Esophagus muscularis mucosa (tissue), 4 donors: ENCODE measurements at regions not wholly inside any gene's neighbourhood (a gene's known extent, or its start where the extent isn't known, plus 50 kb on each side); places are given as distances from the start of the nearest gene placed in this dataset.

Experiments
- DNase-seq: peaks from one replicate; pipeline ENCODE4 v3.0.0-alpha.2; 2017; ENCODE audit errors: extremely low spot score
- H3K27ac ChIP-seq, 4 donors: fragments of 200-600 bp; sonication (generic); replicated peaks in 1 of 4; 1 replicate in 3 of 4; 2 replicates in 1 of 4; pipeline ENCODE4 v1.5.1; 2016 to 2019; ENCODE audit warnings: mild to moderate bottlenecking in 1 of 4
- H3K27me3 ChIP-seq, 4 donors: fragments of 200-600 bp; sonication (generic); one replicate each; pipeline versions ENCODE4 v1.5.1 to v1.6.0; 2016 to 2019
- H3K36me3 ChIP-seq, 4 donors: fragments of 200-600 bp; sonication (generic); one replicate each; pipeline ENCODE4 v1.5.1; 2016 to 2019
- H3K4me1 ChIP-seq, 4 donors: fragments of 200-600 bp; sonication (generic); one replicate each; pipeline ENCODE4 v1.5.1; 2016 to 2019
- H3K4me3 ChIP-seq, 4 donors: fragments of 200-600 bp; sonication (generic); 1 replicate in 2 of 4; 2 replicates in 2 of 4; pipeline ENCODE4 v1.5.1; 2016 to 2019; ENCODE audit warnings: mild to moderate bottlenecking in 4 of 4, moderate library complexity in 1 of 4
- H3K9me3 ChIP-seq, 4 donors: fragments of 200-600 bp; sonication (generic); 1 replicate in 3 of 4; 2 replicates in 1 of 4; pipeline ENCODE4 v1.5.1; 2016 to 2019
- CTCF ChIP-seq, 3 experiments: fragments of 200-600 bp in 2 of 3; fragments of 450-650 bp in 1 of 3; sonication (generic) in 2 of 3; IDR thresholded peaks; one replicate each; pipeline ENCODE4 v1.5.1; 2017 to 2019; ENCODE audit warnings: antibody characterized with exemption in 3 of 3, mild to moderate bottlenecking in 2 of 3, moderate library complexity in 1 of 3
- EP300 ChIP-seq: sonication (generic); formaldehyde crosslinking; IDR thresholded peaks from one replicate; pipeline ENCODE4 v1.6.1; 2017; ENCODE audit warnings: antibody characterized with exemption
- POLR2A ChIP-seq: fragments of 450-650 bp; IDR thresholded peaks from one replicate; pipeline ENCODE4 v1.6.1; 2017; ENCODE audit warnings: antibody characterized with exemption, moderate library complexity, mild to moderate bottlenecking, low read depth
- POLR2AphosphoS5 ChIP-seq, 2 donors: sonication (generic); formaldehyde crosslinking; IDR thresholded peaks; one replicate each; pipeline ENCODE4 v1.6.1; 2017; ENCODE audit warnings: antibody characterized with exemption in 2 of 2
- WGBS: methylation state at CpG from one replicate; pipeline ENCODE4 v1.1.5; 2018; 5-methylcytosine and 5-hydroxymethylcytosine counted together
- intact Hi-C: fragments of 100-400 bp; cut with DNase I; formaldehyde crosslinking; loops from one replicate; pipeline ENCODE4 v1.15.1; 2023

- Histone ChIP-seq H3K4me3 (no peak overlapping the region), H3K27ac (no peak overlapping the region), H3K27me3 (no peaks in the 10 kb centered on the region), H3K9me3 (no peaks in the 10 kb centered on the region), H3K4me1 (peaks cover 0 to 12% (median 5%) of the 10 kb centered on the region in 4 donors), H3K36me3 (no peaks in the 10 kb centered on the region)
- TF ChIP-seq EP300 (no peak), POLR2AphosphoS5 (IDR thresholded peaks at IDR 0.05) (no peak), POLR2A (no peak), CTCF (IDR thresholded peaks at IDR 0.05) (no peak)
- intact Hi-C loops = no loop called here
- DNase-seq = no peak
- WGBS = 86% methylated on average over 2 of the region's 2 CpGs
These were observed 76.7 kb upstream of the VCAM1 start for GRCh38 chr1:100642826-100643225.

- Histone ChIP-seq H3K27me3 (no peaks in the 10 kb centered on the region), H3K36me3 (no peaks in the 10 kb centered on the region), H3K27ac (peak overlapping the region in 1 of 4 donors; percentile 7), H3K9me3 (peaks cover 0 to 2% (median under 1%) of the 10 kb centered on the region in 4 donors), H3K4me3 (no peak overlapping the region), H3K4me1 (peaks cover 0 to 12% (median 5%) of the 10 kb centered on the region in 4 donors)
- WGBS = 24% methylated on average over 4 of the region's 4 CpGs
- no peak for DNase-seq
- TF ChIP-seq POLR2A (no peak), EP300 (no peak), CTCF (IDR thresholded peaks at IDR 0.05) (no peak), POLR2AphosphoS5 (IDR thresholded peaks at IDR 0.05) (no peak)
- intact Hi-C loops = no loop called here
These were observed 75.9 kb upstream of the VCAM1 start for GRCh38 chr1:100643471-100644196.

- Histone ChIP-seq H3K27me3 (no peaks in the 10 kb centered on the region), H3K27ac (no peak overlapping the region), H3K4me1 (peaks cover 0 to 12% (median 5%) of the 10 kb centered on the region in 4 donors), H3K9me3 (peaks cover 0 to 19% (median 7%) of the 10 kb centered on the region in 4 donors), H3K4me3 (no peak overlapping the region), H3K36me3 (no peaks in the 10 kb centered on the region)
- no peak for DNase-seq
- intact Hi-C loops = no loop called here
- 65% methylated on average over 4 of the region's 4 CpGs for WGBS
- no peak for TF ChIP-seq POLR2AphosphoS5 (IDR thresholded peaks at IDR 0.05)
- no peak for TF ChIP-seq POLR2A
- TF ChIP-seq CTCF (IDR thresholded peaks at IDR 0.05) = no peak
- no peak for TF ChIP-seq EP300
These were observed 73.5 kb upstream of the VCAM1 start for GRCh38 chr1:100646001-100646400.

- no peak for DNase-seq
- Histone ChIP-seq H3K27ac (no peak overlapping the region), H3K4me3 (no peak overlapping the region), H3K36me3 (no peaks in the 10 kb centered on the region), H3K4me1 (no peaks in the 10 kb centered on the region), H3K9me3 (peaks cover 0 to 19% (median 7%) of the 10 kb centered on the region in 4 donors), H3K27me3 (no peaks in the 10 kb centered on the region)
- TF ChIP-seq EP300 (no peak), POLR2A (no peak), CTCF (IDR thresholded peaks at IDR 0.05) (no peak), POLR2AphosphoS5 (IDR thresholded peaks at IDR 0.05) (no peak)
- intact Hi-C loops = no loop called here
- WGBS = 96% methylated on average over 1 of the region's 1 CpG
These were observed 70.4 kb upstream of the VCAM1 start for GRCh38 chr1:100649146-100649545.
